ENCODE measurements at regions not wholly inside any gene's neighbourhood (a gene's known extent, or its start where the extent isn't known, plus 50 kb on each side); places are given as distances from the start of the nearest gene placed in this dataset.
"Not testable (repeated sequence)": the region's sequence is repeated elsewhere in the genome, so short reads cannot be mapped to it uniquely, and the experiment has no call there.

DNA sequence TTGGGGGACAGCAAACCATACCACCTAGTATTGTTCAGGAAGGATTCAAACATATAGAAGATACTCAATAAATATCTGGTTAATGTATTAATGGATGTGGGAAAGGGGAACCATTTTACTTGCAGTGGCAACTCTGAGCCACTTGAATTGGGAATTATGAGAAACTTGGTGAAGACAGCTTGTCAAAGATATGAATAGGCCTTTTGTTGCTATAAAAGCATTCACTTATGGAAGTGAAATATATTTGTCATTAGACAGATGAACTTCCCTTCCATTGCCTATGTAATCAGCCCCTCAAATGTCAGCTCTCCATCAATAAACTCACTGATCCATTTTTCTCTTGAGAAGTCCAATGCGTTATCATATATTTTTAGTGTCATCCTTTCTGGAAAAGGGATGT, 56.1 kb downstream of the GPR85 start:
- no peaks in the 10 kb centered on the region for H3K9me3 Mint-ChIP-seq
- H3K36me3 Mint-ChIP-seq, result no peaks in the 10 kb centered on the region
- ATAC-seq, result no peak
- no peak overlapping the region for H3K27ac Mint-ChIP-seq
- H3K27me3 Mint-ChIP-seq, result no peaks in the 10 kb centered on the region
- no peak overlapping the region for H3K4me3 Mint-ChIP-seq
- H3K4me1 Mint-ChIP-seq, result no peaks in the 10 kb centered on the region

DNA sequence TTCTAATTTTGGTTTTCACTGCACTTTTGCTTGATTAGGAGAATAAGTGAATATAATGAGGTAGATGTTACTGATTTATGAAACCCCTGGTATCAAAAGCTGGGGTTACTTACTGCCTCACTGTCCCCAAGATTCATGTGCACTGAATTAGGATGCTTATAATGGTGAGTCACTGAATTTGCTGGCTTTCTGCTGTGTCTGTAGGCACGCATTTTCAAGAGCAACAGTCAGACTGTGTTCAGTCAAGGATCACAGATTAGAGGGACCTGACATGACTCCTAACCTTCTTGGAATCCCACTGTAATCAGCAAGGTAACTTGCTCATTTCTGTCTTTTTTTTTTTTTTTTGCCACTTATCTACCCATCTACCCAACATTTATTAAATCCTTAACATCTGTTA, 59.7 kb downstream of the GPR85 start:
- no peak overlapping the region for H3K27ac Mint-ChIP-seq
- ATAC-seq, result no peak

DNA sequence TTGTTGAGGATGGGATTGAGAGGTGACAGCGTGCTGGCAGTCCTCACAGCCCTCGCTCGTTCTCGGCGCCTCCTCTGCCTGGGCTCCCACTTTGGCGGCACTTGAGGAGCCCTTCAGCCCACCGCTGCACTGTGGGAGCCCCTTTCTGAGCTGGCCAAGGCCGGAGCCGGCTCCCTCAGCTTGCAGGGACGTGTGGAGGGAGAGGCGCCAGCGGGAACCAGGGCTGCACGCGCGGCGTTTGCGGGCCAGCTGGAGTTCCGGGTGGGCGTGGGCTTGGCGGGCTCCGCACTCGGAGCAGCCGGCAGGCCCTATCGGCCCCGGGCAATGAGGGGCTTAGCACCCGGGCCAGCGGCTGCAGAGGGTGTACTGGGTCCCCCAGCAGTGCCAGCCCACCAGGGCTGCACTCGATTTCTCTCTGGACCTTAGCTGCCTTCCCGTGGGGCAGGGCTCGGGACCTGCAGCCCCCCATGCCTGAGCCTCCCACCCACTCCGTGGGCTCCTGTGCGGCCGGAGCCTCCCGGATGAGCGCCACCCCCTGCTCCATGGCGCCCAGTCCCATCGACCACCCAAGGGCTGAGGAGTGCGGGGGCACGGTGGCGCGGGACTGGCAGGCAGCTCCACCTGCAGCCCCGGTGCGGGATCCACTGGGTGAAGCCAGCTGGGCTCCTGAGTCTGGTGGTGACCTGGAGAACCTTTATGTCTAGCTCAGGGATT, 69.3 kb downstream of the GPR85 start:
- not testable (repeated sequence) for H3K4me3 Mint-ChIP-seq, ATAC-seq, H3K27me3 Mint-ChIP-seq, H3K27ac Mint-ChIP-seq, H3K4me1 Mint-ChIP-seq, H3K36me3 Mint-ChIP-seq
- H3K9me3 Mint-ChIP-seq, result peaks cover 11% of the 10 kb centered on the region

More for the DNA sequence above, 59.7 kb downstream of the GPR85 start:
- Mint-ChIP-seq H3K4me3 (no peak overlapping the region), H3K36me3 (no peaks in the 10 kb centered on the region), H3K4me1 (no peaks in the 10 kb centered on the region), H3K27me3 (no peaks in the 10 kb centered on the region), H3K9me3 (peaks cover 5% of the 10 kb centered on the region)

DNA sequence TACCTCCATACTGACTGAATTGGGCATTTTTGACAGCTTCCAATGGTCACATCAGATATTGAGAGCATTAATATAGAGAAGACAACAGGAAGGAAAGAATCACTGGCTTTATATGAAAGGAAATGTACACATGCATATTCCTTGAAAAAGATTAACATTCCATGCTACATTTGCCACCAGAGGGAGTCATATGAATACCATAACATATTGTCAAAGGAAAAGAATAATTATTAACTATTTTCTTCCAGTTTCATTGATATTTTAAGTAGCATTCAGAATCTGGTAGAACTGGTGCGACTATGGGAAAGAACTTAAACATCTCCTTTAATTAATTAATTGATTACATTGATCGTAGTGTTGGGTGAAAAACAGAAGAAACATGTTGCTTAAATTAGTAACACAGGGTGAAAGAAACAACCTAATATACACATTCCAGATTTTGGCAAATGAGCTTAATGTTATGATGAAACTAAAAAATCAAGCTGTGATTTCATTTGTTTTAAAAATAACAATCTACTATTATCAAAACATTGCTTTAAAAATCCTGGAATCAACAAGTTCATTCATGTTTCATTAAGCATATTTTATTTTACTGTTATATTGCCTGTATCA, 71.5 kb downstream of the GPR85 start:
- peaks cover 7% of the 10 kb centered on the region for H3K9me3 Mint-ChIP-seq
- H3K27me3 Mint-ChIP-seq, result no peaks in the 10 kb centered on the region
- no peaks in the 10 kb centered on the region for H3K36me3 Mint-ChIP-seq
- no peak overlapping the region for H3K4me3 Mint-ChIP-seq
- peaks cover 2% of the 10 kb centered on the region for H3K4me1 Mint-ChIP-seq
- H3K27ac Mint-ChIP-seq, result no peak overlapping the region
- no peak for ATAC-seq

DNA sequence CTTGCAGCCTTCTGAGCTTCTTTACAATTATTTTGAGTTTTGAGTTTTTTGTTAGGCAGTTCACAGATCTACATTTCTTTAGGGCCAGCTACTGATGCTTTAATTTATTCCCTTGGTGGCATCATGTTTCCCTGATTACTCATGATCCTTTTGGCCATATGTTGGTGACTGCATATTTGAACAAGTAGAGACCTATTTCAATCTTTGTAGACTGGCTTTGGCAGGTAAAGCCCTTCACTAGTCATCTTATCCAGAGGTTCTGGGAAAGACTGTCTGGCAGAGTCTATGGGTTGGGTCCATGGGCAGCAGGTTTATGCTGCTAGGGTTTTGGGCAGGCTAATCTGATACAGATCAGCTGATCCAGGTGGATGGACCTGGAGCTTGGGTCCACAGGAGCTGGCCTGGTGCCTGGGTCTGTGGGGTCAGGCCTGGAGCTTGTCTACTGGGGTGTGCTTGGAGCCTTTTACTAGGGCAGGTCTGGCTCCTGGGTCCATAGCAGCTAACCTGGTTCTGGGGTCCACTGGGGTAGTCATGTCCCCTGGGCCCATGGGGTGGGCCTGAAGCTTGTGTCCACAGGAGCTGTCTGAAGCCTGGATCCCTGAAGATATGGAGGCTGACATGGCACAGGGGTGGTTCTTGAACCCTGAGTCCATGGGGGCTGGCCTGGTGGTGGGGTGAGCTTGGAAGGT, 72.7 kb downstream of the GPR85 start:
- no peaks in the 10 kb centered on the region for H3K36me3 Mint-ChIP-seq
- no peaks in the 10 kb centered on the region for H3K27me3 Mint-ChIP-seq
- H3K4me3 Mint-ChIP-seq, result no peak overlapping the region
- no peak overlapping the region for H3K27ac Mint-ChIP-seq
- H3K4me1 Mint-ChIP-seq, result no peaks in the 10 kb centered on the region
- H3K9me3 Mint-ChIP-seq, result peaks cover 7% of the 10 kb centered on the region
- peak; percentile 36 for ATAC-seq

DNA sequence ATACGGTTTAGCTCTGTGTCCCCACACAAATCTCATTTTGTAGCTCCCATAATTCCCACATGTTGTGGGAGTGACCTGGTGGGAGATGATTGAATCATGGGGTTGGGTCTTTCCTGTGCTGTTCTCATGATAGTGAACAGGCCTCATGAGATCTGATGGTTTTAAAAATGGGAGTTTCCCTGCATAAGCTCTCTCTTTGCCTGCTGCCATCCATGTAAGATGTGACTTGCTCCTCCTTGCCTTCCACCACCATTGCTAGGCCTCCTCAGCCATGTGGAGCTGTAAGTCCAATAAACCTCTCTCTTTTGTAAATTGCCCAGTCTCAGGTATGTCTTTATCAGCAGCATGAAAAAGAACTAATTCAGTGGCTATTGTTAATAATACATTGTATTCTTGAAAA, 73.8 kb downstream of the GPR85 start:
- H3K36me3 Mint-ChIP-seq, H3K9me3 Mint-ChIP-seq, ATAC-seq, H3K27me3 Mint-ChIP-seq, H3K4me3 Mint-ChIP-seq, H3K4me1 Mint-ChIP-seq, H3K27ac Mint-ChIP-seq: not testable (repeated sequence)

DNA sequence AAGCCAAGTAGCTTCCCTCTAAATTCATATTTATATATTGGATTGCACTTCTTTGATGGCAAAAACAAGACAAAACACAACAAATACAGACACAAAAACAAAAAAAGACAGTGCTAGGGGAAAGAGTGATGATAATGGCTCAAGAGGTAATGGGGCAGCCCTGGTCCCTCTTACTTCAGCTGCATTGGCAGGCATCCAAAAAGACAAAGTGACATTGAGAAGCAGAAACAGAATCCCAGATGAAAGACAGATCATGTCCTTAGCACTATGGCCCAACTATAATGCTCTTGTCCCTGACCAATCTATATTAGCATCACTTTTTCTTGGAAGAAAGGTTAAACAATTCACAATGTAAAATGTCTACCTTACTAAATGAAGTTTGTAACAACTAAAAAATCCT, 76.2 kb downstream of the GPR85 start:
- Mint-ChIP-seq H3K4me1 (no peaks in the 10 kb centered on the region), H3K4me3 (no peak overlapping the region), H3K36me3 (no peaks in the 10 kb centered on the region), H3K9me3 (peaks cover 7% of the 10 kb centered on the region), H3K27ac (no peak overlapping the region), H3K27me3 (no peaks in the 10 kb centered on the region)
- ATAC-seq, result no peak

DNA sequence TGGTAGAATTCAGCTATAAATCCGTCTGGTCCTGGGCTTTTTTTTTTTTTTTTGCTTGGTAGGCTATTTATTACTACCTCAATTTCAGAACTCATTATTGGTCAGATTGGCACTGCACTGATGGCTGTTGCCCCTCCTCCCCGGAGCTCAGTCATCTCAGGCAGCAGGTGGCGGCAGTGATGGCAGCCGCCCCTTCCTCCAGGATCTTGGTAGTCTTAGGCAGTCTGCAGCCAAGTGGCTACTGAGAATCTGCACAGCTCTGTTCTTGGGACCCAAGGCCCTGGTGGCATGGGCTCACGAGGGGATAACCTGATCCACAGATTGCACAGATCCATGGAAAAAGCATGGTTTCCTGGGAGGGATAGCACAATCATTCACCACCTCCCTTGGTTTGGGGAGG, 77.9 kb downstream of the GPR85 start:
- H3K9me3 Mint-ChIP-seq, result peaks cover 7% of the 10 kb centered on the region
- no peak overlapping the region for H3K27ac Mint-ChIP-seq
- no peaks in the 10 kb centered on the region for H3K4me1 Mint-ChIP-seq
- ATAC-seq, result no peak
- H3K27me3 Mint-ChIP-seq, result no peaks in the 10 kb centered on the region
- no peaks in the 10 kb centered on the region for H3K36me3 Mint-ChIP-seq
- H3K4me3 Mint-ChIP-seq, result no peak overlapping the region

DNA sequence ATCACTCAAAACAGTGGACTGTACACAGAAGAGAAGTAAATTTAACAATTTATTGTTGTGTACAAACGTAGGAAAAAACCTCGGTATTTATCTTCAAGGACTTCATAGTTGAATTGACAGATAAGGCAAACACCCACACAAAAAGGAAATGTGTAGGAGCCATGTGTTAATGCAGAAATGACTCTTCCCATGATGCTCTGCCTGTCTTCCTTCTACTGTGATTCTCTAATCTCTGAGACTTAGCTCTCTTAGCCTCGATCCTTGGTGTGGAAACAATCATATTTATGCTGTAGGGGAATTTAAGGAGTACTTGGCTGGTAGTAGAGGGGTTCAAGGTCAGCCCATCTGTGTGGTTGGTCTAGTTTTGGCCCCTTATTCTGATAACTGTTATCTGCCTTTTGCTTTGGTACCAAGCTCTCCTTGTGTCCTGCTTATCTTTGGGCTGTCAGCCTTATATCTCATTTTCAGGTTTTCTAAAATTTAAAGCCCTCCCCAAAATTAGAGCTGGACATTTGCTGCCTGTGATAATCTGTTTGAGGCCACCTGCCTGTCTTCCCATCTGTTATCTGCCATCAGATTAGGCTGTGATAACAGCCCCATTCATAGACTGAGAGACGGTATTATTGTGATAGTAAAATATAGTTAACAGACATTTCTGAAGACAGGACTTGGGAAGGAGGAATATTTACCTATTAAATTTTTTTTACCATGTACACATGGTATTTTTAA, 81.7 kb downstream of the GPR85 start:
- Mint-ChIP-seq H3K27me3 (no peaks in the 10 kb centered on the region), H3K36me3 (no peaks in the 10 kb centered on the region), H3K9me3 (no peaks in the 10 kb centered on the region), H3K4me3 (no peak overlapping the region), H3K4me1 (no peaks in the 10 kb centered on the region), H3K27ac (no peak overlapping the region)
- ATAC-seq, result no peak

DNA sequence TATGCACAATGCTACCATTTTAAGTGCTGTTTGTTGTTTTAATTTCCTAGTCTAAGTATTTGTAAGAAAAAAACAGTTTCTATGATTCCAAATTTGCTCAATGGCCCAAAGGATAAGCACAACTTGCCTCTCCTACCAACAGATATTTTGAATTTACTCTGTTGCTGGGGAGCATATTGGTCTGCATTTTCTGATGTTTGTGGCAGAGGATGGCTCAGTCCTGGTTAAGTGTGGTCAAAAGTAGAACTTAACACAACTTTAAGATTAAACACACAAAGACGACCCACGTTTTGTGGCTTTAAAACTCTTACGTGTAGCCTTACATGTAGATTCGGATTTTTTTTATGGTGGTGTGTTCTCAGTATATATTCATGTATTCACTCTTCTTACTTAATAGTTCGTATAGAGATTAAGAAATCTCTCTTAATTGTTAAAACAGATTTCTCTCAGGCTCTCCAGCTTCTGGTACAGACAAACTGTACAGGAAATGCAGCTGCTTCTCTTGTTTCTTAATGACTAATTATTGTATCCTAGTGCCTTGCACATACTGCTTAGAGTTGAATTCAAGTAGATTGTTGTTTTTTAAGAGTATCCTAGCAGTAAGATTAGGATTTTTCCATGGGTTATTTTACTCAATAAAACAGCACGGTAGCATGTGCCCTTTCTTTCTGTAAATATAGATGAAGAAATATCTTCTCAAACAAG, 86.2 kb downstream of the GPR85 start:
- Mint-ChIP-seq H3K9me3 (no peaks in the 10 kb centered on the region), H3K36me3 (no peaks in the 10 kb centered on the region), H3K4me1 (no peaks in the 10 kb centered on the region), H3K27ac (no peak overlapping the region), H3K27me3 (no peaks in the 10 kb centered on the region), H3K4me3 (no peak overlapping the region)
- ATAC-seq, result no peak

DNA sequence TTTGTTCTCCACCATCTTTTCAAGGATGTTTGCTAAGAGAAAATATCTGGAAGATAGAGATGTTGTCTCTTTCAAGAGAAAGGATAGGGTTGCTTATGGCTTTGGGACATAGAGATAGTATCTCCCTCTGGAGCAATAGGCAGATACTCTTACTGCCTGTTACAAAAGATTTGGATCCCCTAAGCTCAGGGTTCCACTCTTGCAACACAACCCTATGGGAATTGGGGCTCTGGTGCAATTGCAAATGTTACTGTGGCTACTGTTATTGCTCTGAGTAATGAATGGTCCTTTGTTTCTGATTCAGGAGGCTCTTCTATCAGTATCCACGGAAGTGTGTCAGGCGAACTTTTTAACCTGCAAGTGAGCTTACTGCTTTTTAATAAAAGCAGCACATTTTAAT, 88.8 kb downstream of the GPR85 start:
- no peaks in the 10 kb centered on the region for H3K27me3 Mint-ChIP-seq

DNA sequence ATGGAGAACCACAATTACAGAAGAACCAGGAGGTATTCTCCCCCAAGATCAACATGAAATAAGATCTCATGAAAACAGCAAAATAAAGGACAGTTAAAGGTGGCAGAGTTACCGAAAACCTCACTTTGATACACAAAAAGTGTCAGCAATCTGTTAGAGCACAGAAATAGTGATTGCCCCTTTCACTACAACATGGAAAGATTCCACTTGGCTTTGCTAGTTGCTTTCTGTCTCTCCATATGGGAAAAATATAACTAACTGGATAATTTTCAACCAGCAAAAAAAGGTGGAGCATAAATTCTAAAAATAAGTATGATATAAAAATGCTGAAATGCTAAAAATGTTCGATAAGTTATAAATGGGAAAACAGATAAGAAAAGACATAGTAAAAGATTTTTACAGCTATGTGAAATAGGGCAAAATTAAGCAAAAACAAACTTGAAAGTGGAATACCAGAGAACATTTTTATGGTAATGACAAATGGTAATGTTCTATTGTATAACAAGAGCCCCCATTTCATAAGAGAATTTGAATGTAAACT, 90.2 kb downstream of the GPR85 start:
- no peaks in the 10 kb centered on the region for H3K27me3 Mint-ChIP-seq
- no peak overlapping the region for H3K4me3 Mint-ChIP-seq
- H3K9me3 Mint-ChIP-seq, result no peaks in the 10 kb centered on the region
- no peaks in the 10 kb centered on the region for H3K4me1 Mint-ChIP-seq
- H3K36me3 Mint-ChIP-seq, result no peaks in the 10 kb centered on the region
- ATAC-seq, result no peak
- H3K27ac Mint-ChIP-seq, result no peak overlapping the region

More for the DNA sequence above, 88.8 kb downstream of the GPR85 start:
- ATAC-seq, result no peak
- H3K27ac Mint-ChIP-seq, result no peak overlapping the region
- H3K36me3 Mint-ChIP-seq, result no peaks in the 10 kb centered on the region
- H3K4me3 Mint-ChIP-seq, result no peak overlapping the region
- H3K4me1 Mint-ChIP-seq, result no peaks in the 10 kb centered on the region
- no peaks in the 10 kb centered on the region for H3K9me3 Mint-ChIP-seq

DNA sequence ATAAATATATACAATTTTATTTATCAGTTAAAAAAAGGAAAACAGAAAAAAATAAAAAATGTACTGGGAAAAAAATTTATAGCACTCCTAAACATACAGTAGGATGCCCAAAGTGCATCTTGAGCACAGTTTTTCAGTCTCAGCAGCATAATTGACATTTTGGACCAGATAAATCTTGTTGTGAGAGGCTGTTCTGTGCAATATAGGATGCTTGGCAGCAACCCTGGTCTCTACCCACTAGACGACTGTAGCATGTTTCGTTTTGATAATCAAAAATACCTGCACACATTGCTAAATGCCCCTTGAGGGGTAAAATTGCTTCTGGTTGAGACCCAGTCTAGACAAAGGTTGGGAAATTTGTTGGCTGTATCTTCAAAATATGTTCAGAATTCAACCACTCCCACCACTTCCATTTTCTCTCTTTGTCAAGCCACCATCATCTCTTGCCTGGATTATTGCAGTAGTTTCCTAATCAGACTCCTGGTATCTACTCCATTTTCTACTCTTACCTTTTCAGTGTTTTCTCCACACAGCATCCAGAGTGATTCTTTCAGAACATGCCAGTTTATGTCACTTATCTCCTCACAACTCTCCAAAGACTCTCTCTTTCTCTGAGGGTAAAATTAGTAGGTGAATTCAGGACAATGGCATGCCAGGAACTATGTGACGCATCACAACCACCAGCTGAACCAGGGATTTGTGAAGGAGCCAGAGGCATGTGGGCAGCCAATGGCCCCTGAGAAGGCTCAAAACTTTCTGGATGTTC, 91.4 kb downstream of the GPR85 start:
- H3K36me3 Mint-ChIP-seq, result no peaks in the 10 kb centered on the region
- peaks cover 5% of the 10 kb centered on the region for H3K4me1 Mint-ChIP-seq
- ATAC-seq, result no peak
- H3K27ac Mint-ChIP-seq, result no peak overlapping the region
- no peak overlapping the region for H3K4me3 Mint-ChIP-seq
- H3K9me3 Mint-ChIP-seq, result no peaks in the 10 kb centered on the region
- no peaks in the 10 kb centered on the region for H3K27me3 Mint-ChIP-seq

DNA sequence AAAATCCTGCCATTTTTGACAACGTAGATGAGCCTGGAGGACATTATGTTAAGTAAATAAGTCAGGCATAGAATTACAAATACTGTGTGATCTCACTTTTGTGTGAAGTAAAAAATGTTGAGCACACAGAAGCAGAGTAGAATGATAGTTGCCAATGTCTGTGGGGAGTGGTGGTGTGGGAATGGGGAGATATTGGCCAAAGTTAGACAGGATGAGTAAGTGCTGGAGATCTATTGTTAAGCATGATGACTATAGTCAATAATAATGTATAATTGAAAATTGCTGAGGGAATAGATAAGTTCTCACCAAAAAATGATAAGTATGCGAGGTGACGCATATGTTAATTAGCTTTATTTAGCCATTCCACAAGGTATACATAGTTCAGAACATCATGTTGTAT, 92.0 kb downstream of the GPR85 start:
- no peak for ATAC-seq
- H3K9me3 Mint-ChIP-seq, result no peaks in the 10 kb centered on the region
- no peaks in the 10 kb centered on the region for H3K27me3 Mint-ChIP-seq
- no peak overlapping the region for H3K27ac Mint-ChIP-seq
- H3K4me3 Mint-ChIP-seq, result no peak overlapping the region
- H3K4me1 Mint-ChIP-seq, result peaks cover 5% of the 10 kb centered on the region
- no peaks in the 10 kb centered on the region for H3K36me3 Mint-ChIP-seq

All from stimulated activated memory B cell treated with anti-CD40 and anti-IgM and Interleukin-4, amounts not matched to agents 10 μg/mL and 1 μg/mL and 100 μg/mL, for 72 hours (primary cell).